ENCODE measurements at regions not wholly inside any gene's neighbourhood (a gene's known extent, or its start where the extent isn't known, plus 50 kb on each side); places are given as distances from the start of the nearest gene placed in this dataset.

DNA sequence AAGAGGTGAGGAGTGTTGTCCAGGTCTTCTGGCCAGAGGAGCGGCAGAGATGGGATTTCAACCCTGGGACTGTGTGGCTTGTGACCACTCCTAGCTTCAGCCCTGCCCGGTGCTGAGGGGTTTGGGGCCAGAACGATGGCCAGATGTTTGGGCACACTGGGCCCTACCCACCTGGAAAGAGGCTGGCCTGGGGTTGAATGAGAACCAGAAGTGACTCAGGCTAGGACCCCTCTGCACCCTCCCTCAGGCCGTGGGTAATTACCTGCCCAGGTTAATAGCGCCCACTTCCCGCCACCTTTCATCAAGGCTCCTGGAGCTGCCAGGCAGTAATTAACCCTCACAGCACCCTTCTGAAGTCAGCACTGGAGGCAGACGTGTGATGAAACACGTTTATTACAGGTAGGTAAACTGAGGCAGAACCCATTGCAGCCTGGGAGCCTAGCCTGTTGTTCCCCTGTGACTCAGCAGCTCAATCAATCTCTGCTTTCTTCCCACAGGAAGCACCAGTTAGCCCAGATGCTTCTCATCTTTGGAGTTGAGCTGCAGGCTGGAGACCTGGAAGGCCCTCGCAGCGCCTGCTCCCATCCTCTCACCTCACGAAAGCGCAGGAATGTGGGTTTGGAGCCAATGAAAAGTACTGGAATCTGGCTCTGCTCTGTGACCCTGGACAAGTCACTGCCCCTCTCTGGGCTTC is 120.8 kb downstream of the CEBPB start:
- TF ChIP-seq, protein P1, sequence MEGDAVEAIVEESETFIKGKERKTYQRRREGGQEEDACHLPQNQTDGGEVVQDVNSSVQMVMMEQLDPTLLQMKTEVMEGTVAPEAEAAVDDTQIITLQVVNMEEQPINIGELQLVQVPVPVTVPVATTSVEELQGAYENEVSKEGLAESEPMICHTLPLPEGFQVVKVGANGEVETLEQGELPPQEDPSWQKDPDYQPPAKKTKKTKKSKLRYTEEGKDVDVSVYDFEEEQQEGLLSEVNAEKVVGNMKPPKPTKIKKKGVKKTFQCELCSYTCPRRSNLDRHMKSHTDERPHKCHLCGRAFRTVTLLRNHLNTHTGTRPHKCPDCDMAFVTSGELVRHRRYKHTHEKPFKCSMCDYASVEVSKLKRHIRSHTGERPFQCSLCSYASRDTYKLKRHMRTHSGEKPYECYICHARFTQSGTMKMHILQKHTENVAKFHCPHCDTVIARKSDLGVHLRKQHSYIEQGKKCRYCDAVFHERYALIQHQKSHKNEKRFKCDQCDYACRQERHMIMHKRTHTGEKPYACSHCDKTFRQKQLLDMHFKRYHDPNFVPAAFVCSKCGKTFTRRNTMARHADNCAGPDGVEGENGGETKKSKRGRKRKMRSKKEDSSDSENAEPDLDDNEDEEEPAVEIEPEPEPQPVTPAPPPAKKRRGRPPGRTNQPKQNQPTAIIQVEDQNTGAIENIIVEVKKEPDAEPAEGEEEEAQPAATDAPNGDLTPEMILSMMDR (IDR thresholded peaks at IDR 0.05), result no peak
- no peak for TF ChIP-seq EP300 (IDR thresholded peaks at IDR 0.05)

Data from esophagus muscularis mucosa (tissue), 3 donors.